Astrocyte of the spinal cord (primary cell): ENCODE measurements at regions not wholly inside any gene's neighbourhood (a gene's known extent, or its start where the extent isn't known, plus 50 kb on each side); places are given as distances from the start of the nearest gene placed in this dataset.
A peak's percentile ranks its signal among the peaks of the same experiment; 100 is the strongest.

ENCODE experiments used
- DNase-seq: peaks from one replicate; pipeline ENCODE4 v3.0.0; 2011; ENCODE audit warnings: low read depth, low spot score
- H3K4me3 ChIP-seq: 2 replicates; pipeline ENCODE4 v1.5.1; 2011; ENCODE audit warnings: low read depth, mild to moderate bottlenecking, low read length, moderate library complexity
- in situ Hi-C: cut with HindIII; loops from 2 replicates; pipeline ENCODE4 v1.10.0; 2017; ENCODE audit warnings: low sequenced_read_pairs
- TF ChIP-seq, protein P1 (sequence below): IDR thresholded peaks from 2 replicates; pipeline ENCODE4 v1.5.1; 2012; ENCODE audit warnings: low read depth, mild to moderate bottlenecking, low read length, inconsistent platforms

DNA sequence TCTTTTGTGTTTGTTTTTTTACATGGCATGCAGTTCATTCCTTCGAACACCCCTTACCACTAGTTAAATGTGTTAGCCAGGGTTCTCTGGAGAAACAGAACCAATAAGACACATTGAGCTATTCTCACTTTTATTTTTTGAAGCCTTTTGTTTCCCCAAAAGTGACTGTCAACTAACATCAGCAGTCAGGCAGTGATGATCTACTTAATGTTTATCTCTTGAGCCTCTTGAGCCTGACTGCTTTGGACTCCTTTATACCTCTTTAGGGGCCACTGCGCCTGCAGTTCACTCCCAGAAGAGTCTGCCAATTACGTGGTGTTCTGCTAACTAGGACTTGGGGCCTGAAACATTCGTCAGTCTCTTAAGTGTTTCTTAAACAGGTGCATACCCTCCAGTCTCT lies 163.7 kb upstream of the FLRT2 start:
- TF ChIP-seq, protein P1, sequence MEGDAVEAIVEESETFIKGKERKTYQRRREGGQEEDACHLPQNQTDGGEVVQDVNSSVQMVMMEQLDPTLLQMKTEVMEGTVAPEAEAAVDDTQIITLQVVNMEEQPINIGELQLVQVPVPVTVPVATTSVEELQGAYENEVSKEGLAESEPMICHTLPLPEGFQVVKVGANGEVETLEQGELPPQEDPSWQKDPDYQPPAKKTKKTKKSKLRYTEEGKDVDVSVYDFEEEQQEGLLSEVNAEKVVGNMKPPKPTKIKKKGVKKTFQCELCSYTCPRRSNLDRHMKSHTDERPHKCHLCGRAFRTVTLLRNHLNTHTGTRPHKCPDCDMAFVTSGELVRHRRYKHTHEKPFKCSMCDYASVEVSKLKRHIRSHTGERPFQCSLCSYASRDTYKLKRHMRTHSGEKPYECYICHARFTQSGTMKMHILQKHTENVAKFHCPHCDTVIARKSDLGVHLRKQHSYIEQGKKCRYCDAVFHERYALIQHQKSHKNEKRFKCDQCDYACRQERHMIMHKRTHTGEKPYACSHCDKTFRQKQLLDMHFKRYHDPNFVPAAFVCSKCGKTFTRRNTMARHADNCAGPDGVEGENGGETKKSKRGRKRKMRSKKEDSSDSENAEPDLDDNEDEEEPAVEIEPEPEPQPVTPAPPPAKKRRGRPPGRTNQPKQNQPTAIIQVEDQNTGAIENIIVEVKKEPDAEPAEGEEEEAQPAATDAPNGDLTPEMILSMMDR: no peak
- in situ Hi-C loops: no loop called here

DNA sequence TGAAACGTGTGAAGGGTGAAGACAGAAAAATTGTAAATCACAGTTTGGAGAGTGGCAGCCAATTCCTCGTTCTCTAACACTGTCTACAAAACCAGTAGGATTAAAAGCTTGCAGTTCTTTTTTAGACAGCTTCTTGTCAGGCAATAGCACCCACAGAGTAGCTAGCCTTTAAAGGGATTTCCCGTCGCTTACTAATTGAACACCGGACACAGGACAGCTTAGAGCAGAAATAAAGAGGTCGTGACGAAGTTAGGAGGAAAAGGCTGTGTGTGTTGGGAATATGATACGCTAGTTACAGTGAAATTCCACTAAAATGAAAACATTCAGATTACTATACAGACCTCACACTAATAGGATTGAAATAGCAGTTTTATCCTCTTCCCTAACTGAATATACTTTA lies 149.1 kb upstream of the FLRT2 start:
- H3K4me3 ChIP-seq: no peak overlapping the region
- TF ChIP-seq, protein P1: no peak
- in situ Hi-C loops: no loop called here
- peak; percentile 9 for DNase-seq

More for the DNA sequence above, 163.7 kb upstream of the FLRT2 start:
- no peak overlapping the region for H3K4me3 ChIP-seq
- DNase-seq: no peak

DNA sequence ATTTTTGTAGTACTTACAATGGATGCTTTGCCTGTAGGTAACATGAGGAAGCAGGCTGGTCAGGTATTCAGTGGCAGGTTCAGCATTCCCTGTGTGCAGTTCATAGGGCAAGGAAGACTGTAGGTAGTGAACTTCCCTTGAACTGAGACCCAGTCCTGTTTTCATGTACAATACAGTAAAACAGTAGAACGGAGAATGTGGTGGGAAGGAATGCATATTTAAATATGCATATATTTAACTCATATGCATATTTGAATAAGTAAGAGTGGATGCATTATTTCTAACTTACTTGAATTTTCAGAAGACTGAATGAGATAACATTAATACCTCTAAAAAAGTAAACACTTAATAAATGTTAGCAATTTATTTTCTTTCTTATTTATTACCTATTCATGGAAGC lies 147.6 kb upstream of the FLRT2 start:
- no peak overlapping the region for H3K4me3 ChIP-seq
- TF ChIP-seq, protein P1: no peak
- DNase-seq: no peak
- in situ Hi-C loops: no loop called here

DNA sequence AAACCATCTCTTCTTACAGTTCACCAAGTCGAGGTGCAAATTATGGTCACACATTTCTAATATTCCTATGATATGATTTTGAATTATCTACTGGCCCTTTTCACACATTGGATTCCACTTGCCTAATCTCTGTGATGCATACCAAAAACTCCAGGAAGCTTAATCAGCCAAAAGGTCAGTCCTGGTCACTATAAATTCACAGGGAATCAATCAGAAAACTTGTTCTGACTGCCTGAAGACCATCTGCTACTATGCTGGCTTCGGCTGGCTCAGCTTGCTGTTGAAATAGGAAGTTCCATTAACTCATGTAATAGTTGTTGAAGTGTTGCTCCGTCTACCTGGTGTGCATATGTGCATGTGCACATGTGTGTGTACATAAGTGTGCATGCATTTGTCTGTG lies 142.8 kb upstream of the FLRT2 start:
- in situ Hi-C loops: no loop called here
- DNase-seq: no peak
- TF ChIP-seq, protein P1: no peak
- no peak overlapping the region for H3K4me3 ChIP-seq

DNA sequence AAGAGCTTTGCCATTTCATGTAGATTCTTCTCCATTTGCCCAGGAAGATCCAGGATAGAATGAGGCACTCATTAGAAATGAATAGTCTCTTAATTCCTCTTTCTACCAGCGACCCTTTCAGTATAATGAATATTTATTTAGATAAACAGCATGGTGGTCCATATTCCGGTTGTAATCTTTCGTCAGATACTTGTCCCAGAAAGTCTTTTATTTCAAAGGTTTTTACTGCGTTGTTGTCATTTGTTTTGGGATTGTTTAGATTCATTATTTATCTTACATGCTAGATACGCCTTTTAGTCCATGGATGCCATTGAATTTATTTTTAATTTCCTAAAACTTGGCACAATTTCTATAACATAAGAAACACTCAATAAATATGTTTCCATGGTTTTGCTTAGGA lies 139.7 kb upstream of the FLRT2 start:
- in situ Hi-C loops: no loop called here
- H3K4me3 ChIP-seq: no peak overlapping the region
- TF ChIP-seq, protein P1: no peak
- no peak for DNase-seq

DNA sequence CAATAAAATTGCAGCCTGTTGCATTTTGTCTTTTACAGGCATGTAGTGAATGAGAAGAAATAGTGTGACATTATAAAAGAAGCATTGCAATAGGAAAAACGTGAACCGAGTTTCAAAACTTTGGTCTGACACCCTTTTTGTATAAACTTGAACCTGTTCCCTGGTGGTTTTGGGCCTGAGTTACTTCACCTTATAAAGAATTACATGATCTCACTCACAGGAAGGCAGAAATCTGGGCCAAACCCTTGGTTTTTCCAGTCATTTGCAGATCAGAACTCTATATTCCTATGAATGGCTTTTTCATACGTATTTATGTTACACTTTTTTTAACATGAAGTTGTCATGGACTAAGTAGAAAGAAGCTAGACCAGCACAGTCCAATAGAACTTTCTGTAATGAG lies 138.5 kb upstream of the FLRT2 start:
- DNase-seq: no peak
- H3K4me3 ChIP-seq: no peak overlapping the region
- in situ Hi-C loops: no loop called here
- TF ChIP-seq, protein P1: no peak

DNA sequence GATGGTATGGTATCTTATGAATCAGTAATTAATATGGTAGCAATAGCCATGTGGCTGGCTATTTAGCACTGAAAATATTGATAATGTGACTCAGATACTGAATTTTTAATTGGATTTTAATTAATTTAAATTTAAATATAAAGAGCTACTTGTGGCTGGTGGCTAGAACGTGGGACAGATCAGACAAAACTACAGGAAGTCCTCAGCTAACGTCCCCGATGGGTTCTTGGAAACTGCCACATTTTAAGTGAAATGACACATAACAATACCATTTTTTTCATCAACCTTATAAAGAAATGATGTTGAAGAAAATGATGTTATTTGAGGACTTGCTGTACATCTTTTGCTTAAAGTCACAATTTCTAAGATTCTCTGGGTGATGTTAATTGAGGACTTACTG lies 138.1 kb upstream of the FLRT2 start:
- no peak for DNase-seq
- TF ChIP-seq, protein P1: no peak
- H3K4me3 ChIP-seq: no peak overlapping the region
- in situ Hi-C loops: no loop called here
